Gastroesophageal sphincter (tissue), 4 donors: ENCODE measurements at regions not wholly inside any gene's neighbourhood (a gene's known extent, or its start where the extent isn't known, plus 50 kb on each side); places are given as distances from the start of the nearest gene placed in this dataset.

Experiments used
- ATAC-seq: fragments of 150-250 bp; one replicate; pipeline ENCODE4 v1.9.1; 2016; ENCODE audit warnings: mild to moderate bottlenecking, moderate library complexity
- H3K27ac ChIP-seq, 4 donors: fragments of 200-600 bp; sonication (generic) in 3 of 4; 1 replicate in 3 of 4; 2 replicates in 1 of 4; pipeline ENCODE4 v1.5.1; 2016 to 2019
- H3K27me3 ChIP-seq: fragments of 200-600 bp; sonication (generic); one replicate; pipeline ENCODE4 v1.5.1; 2019
- H3K36me3 ChIP-seq, 2 donors: fragments of 200-600 bp; sonication (generic); one replicate each; pipeline ENCODE4 v1.5.1; 2019; ENCODE audit warnings: control low read depth in 1 of 2
- H3K4me1 ChIP-seq, 3 donors: fragments of 200-600 bp; sonication (generic); 1 replicate in 2 of 3; 2 replicates in 1 of 3; pipeline ENCODE4 v1.5.1; 2016 to 2019; ENCODE audit warnings: control low read depth in 2 of 3
- H3K4me3 ChIP-seq, 2 donors: fragments of 200-600 bp; sonication (generic); one replicate each; pipeline ENCODE4 v1.5.1; 2019; ENCODE audit warnings: mild to moderate bottlenecking in 1 of 2, moderate library complexity in 1 of 2
- H3K9me3 ChIP-seq, 3 donors: fragments of 200-600 bp; sonication (generic); one replicate each; pipeline ENCODE4 v1.5.1; 2017 to 2019; ENCODE audit warnings: control low read depth in 2 of 3
- CTCF ChIP-seq, 4 experiments: fragments of 200-600 bp in 2 of 4; fragments of 450-650 bp in 2 of 4; sonication (generic) in 1 of 4; IDR thresholded peaks; one replicate each; pipeline ENCODE4 v1.5.1; 2017 to 2019; ENCODE audit warnings: antibody characterized with exemption in 4 of 4, mild to moderate bottlenecking in 2 of 4, moderate library complexity in 2 of 4
- EP300 ChIP-seq: sonication (generic); formaldehyde crosslinking; IDR thresholded peaks from one replicate; pipeline ENCODE4 v1.6.1; 2017; ENCODE audit warnings: antibody characterized with exemption, mild to moderate bottlenecking
- POLR2A ChIP-seq, 2 donors: fragments of 450-650 bp; IDR thresholded peaks; one replicate each; pipeline ENCODE4 v1.6.1; 2017; ENCODE audit warnings: antibody characterized with exemption in 2 of 2, mild to moderate bottlenecking in 2 of 2, moderate library complexity in 1 of 2
- POLR2AphosphoS5 ChIP-seq: sonication (generic); formaldehyde crosslinking; IDR thresholded peaks from one replicate; pipeline ENCODE4 v1.6.1; 2017; ENCODE audit warnings: antibody characterized with exemption
- WGBS, 2 donors: methylation state at CpG; one replicate each; pipeline ENCODE4 v1.1.5; 2018; ENCODE audit warnings: low coverage in 1 of 2; 5-methylcytosine and 5-hydroxymethylcytosine counted together

GRCh38 chr4:84441758-84442377 lies 57.2 kb downstream of the NKX6-1 start:
- H3K4me1 ChIP-seq = peaks cover 0 to 8% (median 0%) of the 10 kb centered on the region in 3 donors
- WGBS, 2 donors = 74 to 75% methylated on average over 2 of the region's 2 CpGs
- TF ChIP-seq EP300 = no peak
- TF ChIP-seq CTCF (IDR thresholded peaks at IDR 0.05) = no peak
- no peak for TF ChIP-seq POLR2A (IDR thresholded peaks at IDR 0.05)
- TF ChIP-seq POLR2AphosphoS5 = no peak

DNA sequence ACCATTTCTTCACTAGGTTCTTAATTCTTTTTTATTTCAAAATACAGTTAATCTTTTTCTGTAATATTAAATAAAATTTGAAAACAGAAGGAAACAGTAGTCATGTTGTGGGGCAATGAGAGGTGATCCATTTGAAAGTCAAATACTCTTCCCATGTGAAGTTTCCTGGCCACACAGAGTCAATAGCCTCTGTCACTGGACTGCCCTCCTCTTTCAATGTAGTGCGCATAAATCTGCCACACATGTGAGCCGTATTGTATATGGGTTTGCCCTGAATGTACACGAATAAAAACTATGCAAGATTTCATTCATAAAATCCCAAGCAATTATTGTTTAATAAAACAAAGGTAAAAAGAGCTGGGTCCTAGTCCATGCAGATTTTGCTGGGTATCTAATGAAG lies 59.1 kb downstream of the NKX6-1 start:
- no peaks in the 10 kb centered on the region for H3K36me3 ChIP-seq
- H3K4me1 ChIP-seq = peaks cover 0 to 18% (median 0%) of the 10 kb centered on the region in 3 donors
- ATAC-seq = no peak
- TF ChIP-seq POLR2A (IDR thresholded peaks at IDR 0.05) = no peak
- no peak for TF ChIP-seq POLR2AphosphoS5
- no peak for TF ChIP-seq EP300
- no peak for TF ChIP-seq CTCF (IDR thresholded peaks at IDR 0.05)
- no peak overlapping the region for H3K27ac ChIP-seq
- WGBS, 2 donors = 87 to 95% methylated on average over 3 of the region's 3 CpGs
- H3K9me3 ChIP-seq = no peaks in the 10 kb centered on the region
- no peak overlapping the region for H3K4me3 ChIP-seq
- no peaks in the 10 kb centered on the region for H3K27me3 ChIP-seq

More at GRCh38 chr4:84441758-84442377, 57.2 kb downstream of the NKX6-1 start:
- Histone ChIP-seq H3K27me3 (no peaks in the 10 kb centered on the region), H3K4me3 (no peak overlapping the region), H3K27ac (no peak overlapping the region), H3K9me3 (no peaks in the 10 kb centered on the region), H3K36me3 (no peaks in the 10 kb centered on the region)
- ATAC-seq = no peak

DNA sequence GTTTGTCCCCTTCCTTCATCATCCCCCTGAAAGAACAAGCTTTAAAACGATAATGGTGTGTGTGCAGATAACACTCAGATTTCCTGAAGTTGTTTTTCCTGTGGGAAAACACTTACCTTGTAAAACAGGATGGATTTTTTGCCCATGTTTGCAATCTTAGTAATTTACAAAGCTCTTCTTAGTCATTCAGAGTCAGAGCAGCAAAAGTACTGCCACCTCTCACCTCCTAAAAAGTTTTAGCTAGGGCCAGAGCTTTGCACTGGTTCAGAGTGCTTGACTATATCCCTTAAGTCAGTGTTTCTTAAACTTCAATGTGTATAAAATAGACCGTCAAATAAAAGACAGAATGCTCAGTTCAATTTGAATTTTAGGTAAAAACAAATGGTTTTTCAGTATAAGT lies 62.3 kb downstream of the NKX6-1 start:
- Histone ChIP-seq H3K27ac (no peak overlapping the region), H3K4me3 (no peak overlapping the region), H3K27me3 (no peaks in the 10 kb centered on the region), H3K4me1 (peaks cover 0 to 14% (median 0%) of the 10 kb centered on the region in 3 donors), H3K36me3 (no peaks in the 10 kb centered on the region), H3K9me3 (no peaks in the 10 kb centered on the region)
- no peak for TF ChIP-seq EP300
- no peak for TF ChIP-seq CTCF (IDR thresholded peaks at IDR 0.05)
- TF ChIP-seq POLR2A (IDR thresholded peaks at IDR 0.05) = no peak
- TF ChIP-seq POLR2AphosphoS5 = no peak
- 66 to 75% methylated on average over 2 of the region's 2 CpGs for WGBS, 2 donors
- ATAC-seq = no peak

DNA sequence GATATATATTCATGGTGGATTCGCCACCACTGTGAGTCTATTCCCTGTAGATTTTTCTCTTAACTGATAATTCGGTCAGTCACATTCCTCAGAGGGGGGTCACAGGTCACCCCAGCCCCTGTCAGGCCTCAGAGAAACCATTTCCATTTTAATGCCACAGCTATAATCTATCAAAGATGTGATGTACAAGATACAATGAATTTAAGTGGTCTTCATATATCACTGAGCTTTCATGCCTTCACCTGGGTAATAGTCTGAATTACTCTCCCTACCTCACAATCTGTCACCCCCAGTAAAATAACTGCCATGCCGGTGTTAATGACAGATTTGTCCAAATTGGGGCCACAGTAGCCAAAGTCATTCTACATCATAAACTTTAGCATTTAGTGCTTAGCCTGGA lies 64.7 kb downstream of the NKX6-1 start:
- H3K27ac ChIP-seq = no peak overlapping the region
- 61 to 93% methylated on average over 3 of the region's 3 CpGs for WGBS, 2 donors
- no peak for ATAC-seq
- TF ChIP-seq EP300 (no peak), POLR2AphosphoS5 (no peak), POLR2A (IDR thresholded peaks at IDR 0.05) (no peak), CTCF (IDR thresholded peaks at IDR 0.05) (no peak)
- no peaks in the 10 kb centered on the region for H3K36me3 ChIP-seq
- H3K27me3 ChIP-seq = no peaks in the 10 kb centered on the region
- H3K9me3 ChIP-seq = no peaks in the 10 kb centered on the region
- H3K4me3 ChIP-seq = no peak overlapping the region
- peaks cover 0 to 14% (median 0%) of the 10 kb centered on the region in 3 donors for H3K4me1 ChIP-seq

DNA sequence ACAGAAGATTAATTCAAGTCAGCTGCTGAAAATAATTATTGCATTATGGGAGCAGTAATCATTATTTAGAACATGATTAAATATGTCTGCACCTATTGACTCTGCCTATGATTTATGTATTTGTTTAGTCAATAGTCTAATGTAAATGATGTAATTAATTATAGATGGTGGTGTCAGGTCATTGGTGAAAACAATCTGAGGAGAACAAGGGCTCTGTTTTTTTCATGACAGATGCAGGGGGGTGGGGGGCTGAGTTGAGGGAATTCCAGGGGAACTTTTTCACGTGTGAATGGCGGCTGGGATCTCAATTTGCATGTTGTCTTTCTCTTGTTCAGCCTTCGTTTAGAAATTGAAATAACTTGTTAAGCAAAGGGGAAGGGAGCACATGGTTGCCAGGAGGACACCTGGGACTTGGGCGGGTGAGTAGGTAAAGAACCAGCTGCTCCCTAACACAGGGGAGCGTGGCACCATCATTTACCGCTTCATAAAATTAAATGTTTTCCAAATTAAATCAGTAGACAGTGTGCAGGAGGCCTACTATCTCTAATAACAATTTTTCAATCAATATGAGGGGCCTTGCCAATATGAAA lies 65.4 kb downstream of the NKX6-1 start:
- no peak overlapping the region for H3K27ac ChIP-seq
- no peaks in the 10 kb centered on the region for H3K36me3 ChIP-seq
- H3K4me1 ChIP-seq = peaks cover 0 to 12% (median 0%) of the 10 kb centered on the region in 3 donors
- 83 to 91% methylated on average over 5 to 6 of the region's 6 CpGs for WGBS, 2 donors
- no peak for ATAC-seq
- no peaks in the 10 kb centered on the region for H3K9me3 ChIP-seq
- H3K27me3 ChIP-seq = no peaks in the 10 kb centered on the region
- no peak overlapping the region for H3K4me3 ChIP-seq
- TF ChIP-seq CTCF (IDR thresholded peaks at IDR 0.05) (no peak), POLR2A (IDR thresholded peaks at IDR 0.05) (no peak), EP300 (no peak), POLR2AphosphoS5 (no peak)
